ENCODE measurements at regions not wholly inside any gene's neighbourhood (a gene's known extent, or its start where the extent isn't known, plus 50 kb on each side); places are given as distances from the start of the nearest gene placed in this dataset.

GRCh38 chr18:77469131-77469530, 219.5 kb downstream of the GALR1 start:
- CTCF ChIA-PET: no interaction called here
- POLR2A ChIA-PET: no interaction called here
- TF ChIP-seq, protein P1, sequence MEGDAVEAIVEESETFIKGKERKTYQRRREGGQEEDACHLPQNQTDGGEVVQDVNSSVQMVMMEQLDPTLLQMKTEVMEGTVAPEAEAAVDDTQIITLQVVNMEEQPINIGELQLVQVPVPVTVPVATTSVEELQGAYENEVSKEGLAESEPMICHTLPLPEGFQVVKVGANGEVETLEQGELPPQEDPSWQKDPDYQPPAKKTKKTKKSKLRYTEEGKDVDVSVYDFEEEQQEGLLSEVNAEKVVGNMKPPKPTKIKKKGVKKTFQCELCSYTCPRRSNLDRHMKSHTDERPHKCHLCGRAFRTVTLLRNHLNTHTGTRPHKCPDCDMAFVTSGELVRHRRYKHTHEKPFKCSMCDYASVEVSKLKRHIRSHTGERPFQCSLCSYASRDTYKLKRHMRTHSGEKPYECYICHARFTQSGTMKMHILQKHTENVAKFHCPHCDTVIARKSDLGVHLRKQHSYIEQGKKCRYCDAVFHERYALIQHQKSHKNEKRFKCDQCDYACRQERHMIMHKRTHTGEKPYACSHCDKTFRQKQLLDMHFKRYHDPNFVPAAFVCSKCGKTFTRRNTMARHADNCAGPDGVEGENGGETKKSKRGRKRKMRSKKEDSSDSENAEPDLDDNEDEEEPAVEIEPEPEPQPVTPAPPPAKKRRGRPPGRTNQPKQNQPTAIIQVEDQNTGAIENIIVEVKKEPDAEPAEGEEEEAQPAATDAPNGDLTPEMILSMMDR (IDR thresholded peaks at IDR 0.05; ENCODE audit: control extremely low read depth, extremely low read depth, low read depth, missing control alignments): no peak
- no peak for DNase-seq (ENCODE audit: extremely low spot score)

DNA sequence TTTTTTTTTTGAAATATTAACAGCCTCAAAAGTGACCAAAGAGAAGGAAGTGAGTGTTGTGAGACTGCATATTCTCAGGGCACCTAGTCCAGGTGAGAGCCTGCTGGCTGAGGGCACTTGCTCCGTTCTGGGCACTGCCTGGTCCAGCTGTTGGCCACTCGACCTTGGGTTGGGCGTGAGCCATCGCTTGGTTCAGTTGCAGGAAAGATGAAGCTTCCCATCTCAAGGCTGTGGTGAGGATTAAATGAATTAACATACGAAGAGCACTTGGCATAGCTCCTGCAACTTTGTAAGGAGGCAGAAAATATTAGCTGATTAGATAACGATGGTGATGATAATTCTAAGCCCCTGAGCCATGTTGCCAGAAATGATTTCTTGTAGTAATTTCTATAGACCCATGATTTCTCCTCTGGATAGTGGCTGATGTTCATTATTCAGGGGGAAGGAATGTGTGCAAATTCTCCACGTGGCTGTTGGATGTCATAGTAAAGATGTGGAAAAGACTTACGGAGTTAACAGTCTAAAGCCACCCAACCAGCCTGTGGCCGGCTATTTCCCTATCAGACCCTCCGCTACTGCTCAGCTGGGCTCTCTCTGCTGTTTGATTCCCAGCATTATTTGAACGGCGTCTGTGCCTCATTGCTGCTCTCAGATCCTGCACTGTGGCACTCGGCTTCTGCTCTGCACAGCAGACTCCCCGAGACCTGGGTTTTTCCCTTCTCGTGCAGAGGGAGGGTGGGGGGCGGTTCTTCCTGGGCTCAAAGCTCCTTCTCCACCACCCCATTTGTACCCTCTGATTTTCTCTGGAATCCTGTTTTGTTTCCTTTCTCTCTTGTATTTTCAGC, 221.1 kb downstream of the GALR1 start:
- ChIA-PET CTCF (interaction anchor here (0.9 to 1.2 kb wide), 2 partner anchors 13 to 31 kb away, joined by 3 read pairs; no protein-coding TSS in a partner anchor), POLR2A (no interaction called here)
- no peak for DNase-seq (ENCODE audit: extremely low spot score)
- TF ChIP-seq, protein P1 (IDR thresholded peaks at IDR 0.05; ENCODE audit: control extremely low read depth, extremely low read depth, low read depth, missing control alignments): no peak

GRCh38 chr18:77472509-77472908, 222.9 kb downstream of the GALR1 start:
- DNase-seq (ENCODE audit: extremely low spot score): no peak
- CTCF ChIA-PET: no interaction called here
- POLR2A ChIA-PET: no interaction called here
- TF ChIP-seq, protein P1 (IDR thresholded peaks at IDR 0.05; ENCODE audit: control extremely low read depth, extremely low read depth, low read depth, missing control alignments): no peak

- CTCF ChIA-PET: no interaction called here
- DNase-seq (ENCODE audit: extremely low spot score): no peak
- POLR2A ChIA-PET: no interaction called here
- TF ChIP-seq, protein P1 (IDR thresholded peaks at IDR 0.05; ENCODE audit: control extremely low read depth, extremely low read depth, low read depth, missing control alignments): peak; percentile 1
Observed at GRCh38 chr18:77478646-77479442, 229.2 kb downstream of the GALR1 start.

DNA sequence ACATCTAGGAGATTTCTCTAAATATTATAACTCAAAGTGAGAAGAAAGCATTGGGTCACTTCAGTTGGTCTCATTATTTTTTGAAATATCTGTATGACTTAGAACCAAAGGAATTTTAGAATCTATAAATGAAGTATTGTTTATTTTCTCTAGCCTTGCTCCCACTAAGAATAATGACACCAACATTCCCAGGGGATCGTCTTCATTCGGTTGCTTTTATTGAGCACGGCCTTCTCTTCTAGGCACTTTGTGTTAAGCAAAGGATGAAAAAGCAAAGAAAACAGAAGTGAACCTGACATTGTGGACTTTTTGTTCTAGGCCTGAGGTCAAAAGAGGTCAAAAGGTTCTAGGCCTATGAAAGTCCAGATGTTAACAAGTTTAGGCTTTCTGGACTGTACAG, 231.9 kb downstream of the GALR1 start:
- ChIA-PET POLR2A (no interaction called here), CTCF (interaction anchor here (1.0 kb wide), 1 partner anchor 9 kb away, joined by 3 read pairs; no protein-coding TSS in a partner anchor)
- TF ChIP-seq, protein P1 (IDR thresholded peaks at IDR 0.05; ENCODE audit: control extremely low read depth, extremely low read depth, low read depth, missing control alignments): no peak
- no peak for DNase-seq (ENCODE audit: extremely low spot score)

GRCh38 chr18:77482190-77483085, 232.8 kb downstream of the GALR1 start:
- TF ChIP-seq, protein P1 (IDR thresholded peaks at IDR 0.05; ENCODE audit: control extremely low read depth, extremely low read depth, low read depth, missing control alignments): no peak
- ChIA-PET POLR2A (no interaction called here), CTCF (no interaction called here)
- no peak for DNase-seq (ENCODE audit: extremely low spot score)

All from GM10248 (cell line).